Transverse colon (tissue), 4 donors: ENCODE measurements at regions not wholly inside any gene's neighbourhood (a gene's known extent, or its start where the extent isn't known, plus 50 kb on each side); places are given as distances from the start of the nearest gene placed in this dataset.

Experiments used
- DNase-seq: peaks from one replicate; pipeline ENCODE4 v3.0.0-alpha.2; 2019
- H3K27ac ChIP-seq, 4 donors: fragments of 200-600 bp; sonication (generic); 2 replicates each; pipeline ENCODE4 v1.5.1; 2016 to 2018; ENCODE audit warnings: inconsistent platforms in 4 of 4
- H3K27me3 ChIP-seq: fragments of 200-600 bp; sonication (generic); 2 replicates; pipeline ENCODE4 v1.5.1; 2017; ENCODE audit warnings: inconsistent platforms
- H3K36me3 ChIP-seq, 4 donors: fragments of 200-600 bp; sonication (generic); 2 replicates each; pipeline ENCODE4 v1.5.1; 2017 to 2019; ENCODE audit warnings: inconsistent platforms in 4 of 4
- H3K4me1 ChIP-seq, 4 donors: fragments of 200-600 bp; sonication (generic); 2 replicates each; pipeline ENCODE4 v1.5.1; 2017 to 2020; ENCODE audit warnings: inconsistent platforms in 4 of 4
- H3K4me3 ChIP-seq, 4 donors: fragments of 200-600 bp; sonication (generic); 1 replicate in 1 of 4; 2 replicates in 3 of 4; pipeline versions ENCODE4 v1.5.1 to v1.6.1; 2017 to 2019; ENCODE audit warnings: inconsistent platforms in 4 of 4
- H3K9me3 ChIP-seq, 2 donors: fragments of 200-600 bp; sonication (generic); 2 replicates each; pipeline ENCODE4 v1.5.1; 2017 to 2019; ENCODE audit warnings: inconsistent platforms in 2 of 2
- CTCF ChIP-seq, 5 experiments: fragments of 200-600 bp in 3 of 5; fragments of 450-650 bp in 2 of 5; sonication (generic) in 3 of 5; IDR thresholded peaks; 1 replicate in 2 of 5; 2 replicates in 3 of 5; pipeline ENCODE4 v1.5.1; 2016 to 2017; ENCODE audit warnings: antibody characterized with exemption in 5 of 5, inconsistent platforms in 3 of 5, mild to moderate bottlenecking in 2 of 5, moderate library complexity in 1 of 5
- EP300 ChIP-seq: sonication (generic); formaldehyde crosslinking; IDR thresholded peaks from one replicate; pipeline ENCODE4 v1.6.1; 2017; ENCODE audit warnings: antibody characterized with exemption, low read depth
- POLR2A ChIP-seq: fragments of 450-650 bp; IDR thresholded peaks from one replicate; pipeline ENCODE4 v1.6.1; 2016; ENCODE audit warnings: antibody characterized with exemption, mild to moderate bottlenecking, moderate library complexity
- POLR2AphosphoS5 ChIP-seq, 3 donors: sonication (generic); formaldehyde crosslinking; IDR thresholded peaks; one replicate each; pipeline ENCODE4 v1.6.1; 2016; ENCODE audit warnings: antibody characterized with exemption in 3 of 3
- WGBS, 2 donors: methylation state at CpG; one replicate each; pipeline ENCODE4 v1.1.5; 2018; ENCODE audit warnings: low coverage in 1 of 2; 5-methylcytosine and 5-hydroxymethylcytosine counted together
- in situ Hi-C, 4 donors: fragments of 200-750 bp; cut with MboI; loops; one replicate each; pipeline versions ENCODE4 v1.15.0 to v1.15.1; 2017; ENCODE audit warnings: low sequenced_read_pairs in 3 of 4, low pct_ligation_motif_present in 1 of 4, low pct_unique_long_range_greater_than_20kb in 1 of 4
- intact Hi-C: fragments of 100-400 bp; cut with DNase I; formaldehyde crosslinking; loops from one replicate; pipeline ENCODE4 v1.15.1; 2023; ENCODE audit warnings: low total_unique reads

- 84 to 94% methylated on average over 3 of the region's 3 CpGs for WGBS, 2 donors
- Histone ChIP-seq H3K9me3 (no peaks in the 10 kb centered on the region), H3K27ac (no peak overlapping the region), H3K4me1 (no peaks in the 10 kb centered on the region), H3K4me3 (no peak overlapping the region), H3K36me3 (no peaks in the 10 kb centered on the region), H3K27me3 (no peaks in the 10 kb centered on the region)
- intact Hi-C loops (no loop called here), in situ Hi-C loops (no loop called here)
- TF ChIP-seq POLR2AphosphoS5 (IDR thresholded peaks at IDR 0.05) (no peak), CTCF (IDR thresholded peaks at IDR 0.05) (no peak), EP300 (no peak), POLR2A (no peak)
- DNase-seq: no peak
Measured at GRCh38 chr10:10223131-10223530, 794.5 kb upstream of the CELF2 start.

GRCh38 chr10:10225136-10225676, 792.5 kb upstream of the CELF2 start:
- 51 to 71% methylated on average over 4 of the region's 4 CpGs for WGBS, 2 donors
- in situ Hi-C loops: no loop called here
- H3K4me1 ChIP-seq: no peaks in the 10 kb centered on the region

GRCh38 chr10:10233229-10233628, 784.4 kb upstream of the CELF2 start:
- no peak for TF ChIP-seq POLR2A
- TF ChIP-seq EP300: no peak
- no peak for TF ChIP-seq CTCF (IDR thresholded peaks at IDR 0.05)
- no peak for TF ChIP-seq POLR2AphosphoS5 (IDR thresholded peaks at IDR 0.05)
- no peaks in the 10 kb centered on the region for H3K27me3 ChIP-seq
- WGBS, 2 donors: 48 to 49% methylated on average over 2 of the region's 2 CpGs
- H3K4me1 ChIP-seq: no peaks in the 10 kb centered on the region
- H3K27ac ChIP-seq: no peak overlapping the region
- H3K4me3 ChIP-seq: no peak overlapping the region
- intact Hi-C loops (no loop called here), in situ Hi-C loops (no loop called here)
- no peaks in the 10 kb centered on the region for H3K36me3 ChIP-seq
- no peak for DNase-seq
- H3K9me3 ChIP-seq: no peaks in the 10 kb centered on the region

More at GRCh38 chr10:10225136-10225676, 792.5 kb upstream of the CELF2 start:
- intact Hi-C loops: no loop called here
- Histone ChIP-seq H3K9me3 (no peaks in the 10 kb centered on the region), H3K36me3 (no peaks in the 10 kb centered on the region), H3K27ac (no peak overlapping the region), H3K4me3 (no peak overlapping the region), H3K27me3 (no peaks in the 10 kb centered on the region)
- no peak for DNase-seq
- TF ChIP-seq POLR2A (no peak), POLR2AphosphoS5 (IDR thresholded peaks at IDR 0.05) (no peak), CTCF (IDR thresholded peaks at IDR 0.05) (no peak), EP300 (no peak)

DNA sequence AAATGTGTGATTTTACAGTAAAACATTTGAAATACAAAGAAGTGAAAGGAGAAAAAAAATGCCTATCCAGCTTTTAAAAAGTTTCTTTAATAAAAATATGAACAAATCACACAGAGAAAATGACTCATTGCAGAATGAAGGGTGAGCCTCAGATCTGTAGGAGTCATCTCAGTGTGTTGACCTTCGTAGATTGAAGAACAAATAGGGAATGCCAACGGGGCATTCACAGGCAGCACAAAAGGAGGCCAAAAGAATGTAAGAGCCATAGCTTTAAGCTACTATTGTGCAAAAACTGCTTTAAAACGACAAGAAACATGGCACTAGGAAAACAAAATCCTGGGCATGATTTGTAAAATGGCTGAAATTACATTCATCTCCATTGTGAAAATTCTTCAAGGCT, 782.7 kb upstream of the CELF2 start:
- no peak for DNase-seq
- in situ Hi-C loops (no loop called here), intact Hi-C loops (no loop called here)
- Histone ChIP-seq H3K4me1 (no peaks in the 10 kb centered on the region), H3K4me3 (no peak overlapping the region), H3K36me3 (no peaks in the 10 kb centered on the region), H3K27me3 (no peaks in the 10 kb centered on the region), H3K27ac (no peak overlapping the region), H3K9me3 (no peaks in the 10 kb centered on the region)
- 61 to 64% methylated on average over 3 of the region's 3 CpGs for WGBS, 2 donors
- no peak for TF ChIP-seq CTCF (IDR thresholded peaks at IDR 0.05)
- TF ChIP-seq POLR2AphosphoS5 (IDR thresholded peaks at IDR 0.05): no peak
- no peak for TF ChIP-seq POLR2A
- TF ChIP-seq EP300: no peak
